ENCODE measurements at regions not wholly inside any gene's neighbourhood (a gene's known extent, or its start where the extent isn't known, plus 50 kb on each side); places are given as distances from the start of the nearest gene placed in this dataset.

- no peak overlapping the region for H3K4me3 ChIP-seq (ENCODE audit: low read length)
- DNase-seq (ENCODE audit: low read depth) = no peak
- TF ChIP-seq, protein P1, sequence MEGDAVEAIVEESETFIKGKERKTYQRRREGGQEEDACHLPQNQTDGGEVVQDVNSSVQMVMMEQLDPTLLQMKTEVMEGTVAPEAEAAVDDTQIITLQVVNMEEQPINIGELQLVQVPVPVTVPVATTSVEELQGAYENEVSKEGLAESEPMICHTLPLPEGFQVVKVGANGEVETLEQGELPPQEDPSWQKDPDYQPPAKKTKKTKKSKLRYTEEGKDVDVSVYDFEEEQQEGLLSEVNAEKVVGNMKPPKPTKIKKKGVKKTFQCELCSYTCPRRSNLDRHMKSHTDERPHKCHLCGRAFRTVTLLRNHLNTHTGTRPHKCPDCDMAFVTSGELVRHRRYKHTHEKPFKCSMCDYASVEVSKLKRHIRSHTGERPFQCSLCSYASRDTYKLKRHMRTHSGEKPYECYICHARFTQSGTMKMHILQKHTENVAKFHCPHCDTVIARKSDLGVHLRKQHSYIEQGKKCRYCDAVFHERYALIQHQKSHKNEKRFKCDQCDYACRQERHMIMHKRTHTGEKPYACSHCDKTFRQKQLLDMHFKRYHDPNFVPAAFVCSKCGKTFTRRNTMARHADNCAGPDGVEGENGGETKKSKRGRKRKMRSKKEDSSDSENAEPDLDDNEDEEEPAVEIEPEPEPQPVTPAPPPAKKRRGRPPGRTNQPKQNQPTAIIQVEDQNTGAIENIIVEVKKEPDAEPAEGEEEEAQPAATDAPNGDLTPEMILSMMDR (conservative IDR thresholded peaks at IDR 0.05; ENCODE audit: low read length) = no peak
Measured at GRCh38 chr5:6825678-6826244, 112.5 kb downstream of the TENT4A start.

- TF ChIP-seq, protein P1 (conservative IDR thresholded peaks at IDR 0.05; ENCODE audit: low read length) = no peak
- H3K4me3 ChIP-seq (ENCODE audit: low read length) = no peak overlapping the region
- no peak for DNase-seq (ENCODE audit: low read depth)
Measured at GRCh38 chr5:6826756-6827155, 113.5 kb downstream of the TENT4A start.

DNA sequence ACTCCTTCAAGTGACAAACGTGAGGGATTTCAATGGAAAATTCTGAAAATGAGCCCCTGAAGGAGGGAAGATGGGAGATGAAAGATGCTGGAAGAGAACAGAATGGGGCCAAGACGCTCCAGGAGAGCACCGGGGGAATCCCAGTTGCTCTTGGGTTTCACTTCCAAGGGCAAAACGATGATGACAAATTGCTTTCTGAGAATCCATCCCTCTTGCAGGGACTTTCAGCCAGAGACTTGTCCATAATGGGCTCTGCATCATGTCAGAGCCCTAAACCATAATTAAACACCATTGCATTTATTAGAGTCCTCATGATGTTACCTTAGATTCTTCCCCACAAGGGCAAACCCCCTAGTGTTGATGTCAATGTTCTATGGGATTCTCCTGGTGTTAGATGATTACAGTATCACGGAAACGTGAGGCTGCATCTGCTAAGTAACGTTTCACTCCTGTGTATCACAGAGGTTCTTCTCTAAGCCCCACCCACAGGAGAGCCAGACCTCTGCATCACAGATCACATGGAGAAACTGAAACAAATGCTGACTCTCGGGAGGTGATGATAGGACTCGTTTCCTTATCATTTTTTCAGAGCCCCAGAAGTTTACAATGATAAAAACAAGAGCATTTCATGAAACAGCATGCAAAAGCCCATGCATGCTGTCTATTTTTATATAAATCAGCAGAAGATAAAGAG lies 114.4 kb downstream of the TENT4A start:
- no peak for DNase-seq (ENCODE audit: low read depth)
- TF ChIP-seq, protein P1 (conservative IDR thresholded peaks at IDR 0.05; ENCODE audit: low read length) = no peak
- no peak overlapping the region for H3K4me3 ChIP-seq (ENCODE audit: low read length)

DNA sequence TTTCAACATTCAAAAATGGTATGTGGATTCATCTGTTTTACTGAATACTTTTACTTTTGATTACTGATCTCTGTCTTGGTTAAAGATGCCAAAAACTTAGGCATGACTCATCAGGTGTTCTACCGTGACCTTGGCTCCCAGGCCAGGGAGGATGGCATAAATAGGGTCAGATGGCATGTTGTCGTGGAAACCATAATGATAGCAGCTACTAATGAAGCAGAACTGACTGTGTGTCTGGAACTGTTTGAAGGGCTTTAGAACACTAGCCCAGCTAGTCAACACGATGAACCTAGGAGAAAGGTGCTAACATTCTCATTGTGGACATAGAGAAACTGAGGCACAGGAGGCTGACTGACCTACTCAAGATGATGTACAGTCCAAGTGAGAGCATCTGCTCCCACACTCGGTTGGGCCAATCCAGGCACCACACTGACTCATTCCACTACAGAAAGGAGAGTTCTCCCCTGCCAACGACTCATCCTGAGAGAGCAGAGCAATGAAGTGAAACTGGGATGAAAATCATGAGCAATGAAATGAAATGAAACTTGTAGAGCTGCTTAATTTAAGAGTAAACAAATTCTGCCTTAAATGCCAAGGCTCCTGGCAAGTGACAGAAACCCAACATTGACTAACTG lies 116.0 kb downstream of the TENT4A start:
- TF ChIP-seq, protein P1 (conservative IDR thresholded peaks at IDR 0.05; ENCODE audit: low read length) = no peak
- no peak overlapping the region for H3K4me3 ChIP-seq (ENCODE audit: low read length)
- peak; percentile 31 for DNase-seq (ENCODE audit: low read depth)

DNA sequence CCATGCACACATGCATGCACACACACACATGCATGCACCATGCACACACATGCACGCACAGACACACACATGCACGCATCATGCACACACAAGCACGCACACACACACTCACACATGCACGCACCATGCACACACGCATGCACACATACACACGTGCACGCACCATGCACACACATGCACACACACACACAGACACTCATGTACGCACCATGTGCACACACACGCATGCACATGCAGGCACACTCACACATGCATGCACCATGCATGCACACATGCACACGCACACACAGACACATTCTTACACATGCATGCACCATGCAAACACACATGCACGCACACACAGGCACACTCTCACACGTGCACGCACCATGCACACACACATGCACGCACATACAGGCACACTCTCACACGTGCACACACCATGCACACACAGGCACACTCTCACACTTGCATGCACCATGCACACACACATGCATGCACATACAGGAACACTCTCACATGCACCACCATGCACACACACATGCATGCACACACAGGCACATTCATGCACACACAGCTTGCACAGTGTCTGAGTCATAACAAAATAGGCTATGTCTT lies 117.5 kb downstream of the TENT4A start:
- no peak for DNase-seq (ENCODE audit: low read depth)
- TF ChIP-seq, protein P1 (conservative IDR thresholded peaks at IDR 0.05; ENCODE audit: low read length) = no peak
- H3K4me3 ChIP-seq (ENCODE audit: low read length) = no peak overlapping the region

GRCh38 chr5:6831678-6832671 lies 118.7 kb downstream of the TENT4A start:
- DNase-seq (ENCODE audit: low read depth) = no peak
- H3K4me3 ChIP-seq (ENCODE audit: low read length) = no peak overlapping the region
- TF ChIP-seq, protein P1 (conservative IDR thresholded peaks at IDR 0.05; ENCODE audit: low read length) = no peak

Measured in AG10803 (cell line).